ENCODE measurements at regions not wholly inside any gene's neighbourhood (a gene's known extent, or its start where the extent isn't known, plus 50 kb on each side); places are given as distances from the start of the nearest gene placed in this dataset.

DNA sequence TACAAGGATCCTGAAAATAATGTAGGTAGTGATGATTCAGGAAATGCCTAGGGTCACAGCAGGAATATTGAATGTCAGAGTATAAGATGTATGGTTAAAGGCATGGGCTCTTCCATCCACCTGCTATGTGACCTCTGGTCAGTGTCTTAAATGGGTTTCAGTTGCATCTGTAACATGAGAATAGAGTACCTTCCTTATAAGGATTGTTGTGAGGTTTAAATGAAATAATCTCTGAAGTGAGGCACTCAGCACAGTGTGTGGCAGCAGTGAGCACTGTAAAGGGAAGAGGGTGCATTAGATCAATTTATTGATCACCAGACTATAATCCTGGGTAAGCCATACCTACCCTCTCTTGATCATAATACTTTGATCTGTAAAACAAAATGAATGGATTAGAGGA is 319.1 kb downstream of the SLC4A3 start:
- Histone ChIP-seq H3K4me2 (ENCODE audit: insufficient read depth, low read length) (no peak overlapping the region), H3K27ac (ENCODE audit: extremely low read depth, low read depth, low read length) (no peak overlapping the region), H3K79me2 (ENCODE audit: control insufficient read depth, insufficient read depth, low read length) (no peaks in the 10 kb centered on the region), H4K20me1 (replicated peaks; ENCODE audit: control insufficient read depth, insufficient read depth, low read length) (no peaks in the 10 kb centered on the region), H3K4me3 (no peak overlapping the region), H3K9me1 (ENCODE audit: control insufficient read depth, insufficient read depth, low read length) (no peaks in the 10 kb centered on the region), H3K4me1 (replicated peaks in 1 of 2; ENCODE audit: control insufficient read depth in 2 of 2, insufficient read depth in 2 of 2, low read length in 2 of 2) (no peaks in the 10 kb centered on the region), H2AFZ (ENCODE audit: low read depth, low read length) (no peak overlapping the region), H3K36me3 (ENCODE audit: control insufficient read depth, insufficient read depth, low read length) (no peaks in the 10 kb centered on the region), H3K27me3 (ENCODE audit: control insufficient read depth in 2 of 2, insufficient read depth in 2 of 2, low read length in 2 of 2) (no peaks in the 10 kb centered on the region), H3K9ac (ENCODE audit: insufficient read depth in 1 of 2, low read depth in 2 of 2, low read length in 2 of 2) (no peak overlapping the region), H3K9me3 (replicated peaks; ENCODE audit: control insufficient read depth, insufficient read depth, low read depth, low read length) (no peaks in the 10 kb centered on the region)
- ChIA-PET CTCF (ENCODE audit: low intra/inter-chr PET ratio) (no interaction called here), POLR2A (no interaction called here)
- BruUV-seq (replicated peaks) = no TSS peak
- ATAC-seq (no peak), FAIRE-seq (no peak), DNase-seq (ENCODE audit: extremely low read depth in 1 of 4, low spot score in 3 of 4) (no peak)
- in situ Hi-C loops (cut with MboI) (no loop called here), intact Hi-C loops (cut with micrococcal nuclease) (no loop called here)
- TF ChIP-seq NCOA4 (IDR thresholded peaks at IDR 0.05; ENCODE audit: partially characterized antibody) (no peak), RBBP5 (IDR thresholded peaks at IDR 0.05; ENCODE audit: borderline replicate concordance, insufficient read depth, low read length, poor library complexity, severe bottlenecking) (no peak), STAT5A (IDR thresholded peaks at IDR 0.05; ENCODE audit: borderline replicate concordance, low read length) (no peak), TBP (optimal IDR thresholded peaks at IDR 0.05; ENCODE audit: low read depth, low read length) (no peak), PTRF (tag; IDR thresholded peaks at IDR 0.05) (no peak), MXI1 (IDR thresholded peaks at IDR 0.05; ENCODE audit: low read depth, low read length) (no peak), ZNF12 (CRISPR knock-in tag; IDR thresholded peaks at IDR 0.05) (no peak), MBD2 (IDR thresholded peaks at IDR 0.05; ENCODE audit: borderline replicate concordance, low read depth) (no peak), HDAC1 (IDR thresholded peaks at IDR 0.05) (no peak), ETV1 (tag; conservative IDR thresholded peaks at IDR 0.05; ENCODE audit: low read depth) (no peak), SMAD4 (CRISPR knock-in tag; conservative IDR thresholded peaks at IDR 0.05) (no peak)
- TF ChIP-seq, protein P1, sequence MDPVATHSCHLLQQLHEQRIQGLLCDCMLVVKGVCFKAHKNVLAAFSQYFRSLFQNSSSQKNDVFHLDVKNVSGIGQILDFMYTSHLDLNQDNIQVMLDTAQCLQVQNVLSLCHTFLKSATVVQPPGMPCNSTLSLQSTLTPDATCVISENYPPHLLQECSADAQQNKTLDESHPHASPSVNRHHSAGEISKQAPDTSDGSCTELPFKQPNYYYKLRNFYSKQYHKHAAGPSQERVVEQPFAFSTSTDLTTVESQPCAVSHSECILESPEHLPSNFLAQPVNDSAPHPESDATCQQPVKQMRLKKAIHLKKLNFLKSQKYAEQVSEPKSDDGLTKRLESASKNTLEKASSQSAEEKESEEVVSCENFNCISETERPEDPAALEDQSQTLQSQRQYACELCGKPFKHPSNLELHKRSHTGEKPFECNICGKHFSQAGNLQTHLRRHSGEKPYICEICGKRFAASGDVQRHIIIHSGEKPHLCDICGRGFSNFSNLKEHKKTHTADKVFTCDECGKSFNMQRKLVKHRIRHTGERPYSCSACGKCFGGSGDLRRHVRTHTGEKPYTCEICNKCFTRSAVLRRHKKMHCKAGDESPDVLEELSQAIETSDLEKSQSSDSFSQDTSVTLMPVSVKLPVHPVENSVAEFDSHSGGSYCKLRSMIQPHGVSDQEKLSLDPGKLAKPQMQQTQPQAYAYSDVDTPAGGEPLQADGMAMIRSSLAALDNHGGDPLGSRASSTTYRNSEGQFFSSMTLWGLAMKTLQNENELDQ (CRISPR knock-in tag; IDR thresholded peaks at IDR 0.05; ENCODE audit: borderline replicate concordance) = no peak
- TF ChIP-seq, protein P2, sequence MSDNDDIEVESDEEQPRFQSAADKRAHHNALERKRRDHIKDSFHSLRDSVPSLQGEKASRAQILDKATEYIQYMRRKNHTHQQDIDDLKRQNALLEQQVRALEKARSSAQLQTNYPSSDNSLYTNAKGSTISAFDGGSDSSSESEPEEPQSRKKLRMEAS (CRISPR knock-in tag; IDR thresholded peaks at IDR 0.05) = no peak
- TF ChIP-seq, protein P3, sequence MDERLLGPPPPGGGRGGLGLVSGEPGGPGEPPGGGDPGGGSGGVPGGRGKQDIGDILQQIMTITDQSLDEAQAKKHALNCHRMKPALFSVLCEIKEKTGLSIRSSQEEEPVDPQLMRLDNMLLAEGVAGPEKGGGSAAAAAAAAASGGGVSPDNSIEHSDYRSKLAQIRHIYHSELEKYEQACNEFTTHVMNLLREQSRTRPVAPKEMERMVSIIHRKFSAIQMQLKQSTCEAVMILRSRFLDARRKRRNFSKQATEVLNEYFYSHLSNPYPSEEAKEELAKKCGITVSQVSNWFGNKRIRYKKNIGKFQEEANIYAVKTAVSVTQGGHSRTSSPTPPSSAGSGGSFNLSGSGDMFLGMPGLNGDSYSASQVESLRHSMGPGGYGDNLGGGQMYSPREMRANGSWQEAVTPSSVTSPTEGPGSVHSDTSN (CRISPR knock-in tag; IDR thresholded peaks at IDR 0.05; ENCODE audit: low read depth) = no peak
- TF ChIP-seq, protein P3 (tag; conservative IDR thresholded peaks at IDR 0.05; ENCODE audit: low read depth) = no peak
- TF ChIP-seq, protein P4, sequence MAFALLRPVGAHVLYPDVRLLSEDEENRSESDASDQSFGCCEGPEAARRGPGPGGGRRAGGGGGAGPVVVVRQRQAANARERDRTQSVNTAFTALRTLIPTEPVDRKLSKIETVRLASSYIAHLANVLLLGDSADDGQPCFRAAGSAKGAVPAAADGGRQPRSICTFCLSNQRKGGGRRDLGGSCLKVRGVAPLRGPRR (CRISPR knock-in tag; IDR thresholded peaks at IDR 0.05) = no peak

All from K562 (cell line).